GM12872 (cell line): ENCODE measurements at regions not wholly inside any gene's neighbourhood (a gene's known extent, or its start where the extent isn't known, plus 50 kb on each side); places are given as distances from the start of the nearest gene placed in this dataset.

Experiments
- CTCF ChIP-seq: IDR thresholded peaks from 3 replicates; pipeline ENCODE4 v1.5.1; 2011; ENCODE audit warnings: low read depth, mild to moderate bottlenecking, low read length, moderate library complexity; ENCODE audit not compliant: insufficient read depth

GRCh38 chr13:63389756-63390155 is 1974.1 kb upstream of the PCDH20 start:
- TF ChIP-seq CTCF, result no peak

- TF ChIP-seq CTCF, result no peak
Observed at GRCh38 chr13:63381078-63381859, 1965.6 kb upstream of the PCDH20 start.

- TF ChIP-seq CTCF, result no peak
Observed at GRCh38 chr13:63377986-63378385, 1962.3 kb upstream of the PCDH20 start.

DNA sequence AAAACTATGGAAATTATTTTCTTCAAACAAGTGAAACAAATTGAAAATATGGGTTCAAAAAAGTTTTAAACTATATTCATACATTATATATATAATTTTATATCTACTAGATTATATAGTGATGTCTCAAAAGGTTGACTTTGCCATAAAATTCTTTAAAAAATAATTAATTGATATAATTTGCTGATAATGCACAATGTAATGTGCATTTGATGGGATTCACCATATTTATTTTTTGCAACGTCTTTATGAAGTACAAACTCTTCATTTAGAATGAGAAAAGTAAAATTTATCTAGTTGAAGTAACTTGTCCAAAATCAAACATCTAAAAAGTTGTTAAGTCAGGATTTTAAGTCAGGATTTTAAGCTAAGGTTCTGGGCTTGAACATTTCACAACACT is 1954.5 kb upstream of the PCDH20 start:
- TF ChIP-seq CTCF, result no peak

GRCh38 chr13:63367522-63368198 is 1952.0 kb upstream of the PCDH20 start:
- TF ChIP-seq CTCF, result no peak

- no peak for TF ChIP-seq CTCF
Observed at GRCh38 chr13:63364159-63364558, 1948.5 kb upstream of the PCDH20 start.

DNA sequence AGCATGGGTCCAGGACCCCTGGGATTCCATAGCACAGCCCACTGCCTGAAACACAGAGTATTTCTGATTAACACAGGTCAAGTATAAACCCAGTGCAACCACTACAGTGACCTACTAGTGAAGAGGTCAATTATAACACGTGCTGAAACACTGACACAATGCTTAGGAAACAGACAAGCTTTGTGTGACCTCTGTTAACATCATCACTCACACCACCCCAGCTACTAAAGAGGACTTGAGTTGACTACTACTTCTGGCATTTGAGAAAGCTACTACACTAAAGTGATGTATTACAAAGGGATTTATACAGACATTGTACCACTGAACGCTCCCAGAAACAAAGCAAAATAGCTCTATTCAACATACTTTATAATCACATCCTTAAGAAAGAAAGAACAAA is 1935.9 kb upstream of the PCDH20 start:
- TF ChIP-seq CTCF, result no peak
